H1 (cell line): ENCODE measurements at regions not wholly inside any gene's neighbourhood (a gene's known extent, or its start where the extent isn't known, plus 50 kb on each side); places are given as distances from the start of the nearest gene placed in this dataset.

Source experiments
- POLR2A ChIP-seq, 2 experiments: IDR thresholded peaks; 1 replicate in 1 of 2; 2 replicates in 1 of 2; pipeline ENCODE4 v1.6.1; 2011; ENCODE audit warnings: low read depth in 2 of 2, low read length in 2 of 2, mild to moderate bottlenecking in 2 of 2; ENCODE audit errors: control extremely low read depth in 1 of 2
- TAF1 ChIP-seq: IDR thresholded peaks from 2 replicates; pipeline ENCODE4 v1.6.1; 2011; ENCODE audit warnings: mild to moderate bottlenecking, low read depth, low read length
- TF ChIP-seq, protein P1 (sequence below), 3 experiments: IDR thresholded peaks; 1 replicate in 2 of 3; 2 replicates in 1 of 3; pipeline versions ENCODE4 v1.5.1 to v1.6.1; 2011; ENCODE audit warnings: low read length in 3 of 3, mild to moderate bottlenecking in 3 of 3, inconsistent platforms in 2 of 3, low read depth in 1 of 3, moderate library complexity in 1 of 3; ENCODE audit not compliant: insufficient read depth in 1 of 3; ENCODE audit errors: control extremely low read depth in 1 of 3
- TF ChIP-seq, protein P2 (sequence below): IDR thresholded peaks from 2 replicates; pipeline ENCODE4 v1.6.1; 2012; ENCODE audit warnings: inconsistent platforms
- TF ChIP-seq, protein P3 (sequence below): IDR thresholded peaks from 2 replicates; pipeline ENCODE4 v1.6.1; 2011; ENCODE audit warnings: low read length, improper control_type of control experiment

- TF ChIP-seq POLR2A (IDR thresholded peaks at IDR 0.05; ENCODE audit: control extremely low read depth in 1 of 2, low read depth in 2 of 2, low read length in 2 of 2) = no peak
- TF ChIP-seq, protein P1, sequence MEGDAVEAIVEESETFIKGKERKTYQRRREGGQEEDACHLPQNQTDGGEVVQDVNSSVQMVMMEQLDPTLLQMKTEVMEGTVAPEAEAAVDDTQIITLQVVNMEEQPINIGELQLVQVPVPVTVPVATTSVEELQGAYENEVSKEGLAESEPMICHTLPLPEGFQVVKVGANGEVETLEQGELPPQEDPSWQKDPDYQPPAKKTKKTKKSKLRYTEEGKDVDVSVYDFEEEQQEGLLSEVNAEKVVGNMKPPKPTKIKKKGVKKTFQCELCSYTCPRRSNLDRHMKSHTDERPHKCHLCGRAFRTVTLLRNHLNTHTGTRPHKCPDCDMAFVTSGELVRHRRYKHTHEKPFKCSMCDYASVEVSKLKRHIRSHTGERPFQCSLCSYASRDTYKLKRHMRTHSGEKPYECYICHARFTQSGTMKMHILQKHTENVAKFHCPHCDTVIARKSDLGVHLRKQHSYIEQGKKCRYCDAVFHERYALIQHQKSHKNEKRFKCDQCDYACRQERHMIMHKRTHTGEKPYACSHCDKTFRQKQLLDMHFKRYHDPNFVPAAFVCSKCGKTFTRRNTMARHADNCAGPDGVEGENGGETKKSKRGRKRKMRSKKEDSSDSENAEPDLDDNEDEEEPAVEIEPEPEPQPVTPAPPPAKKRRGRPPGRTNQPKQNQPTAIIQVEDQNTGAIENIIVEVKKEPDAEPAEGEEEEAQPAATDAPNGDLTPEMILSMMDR (IDR thresholded peaks at IDR 0.05; ENCODE audit: control extremely low read depth in 1 of 3, insufficient read depth in 1 of 3, low read depth in 1 of 3, low read length in 3 of 3) = no peak
- TF ChIP-seq, protein P2, sequence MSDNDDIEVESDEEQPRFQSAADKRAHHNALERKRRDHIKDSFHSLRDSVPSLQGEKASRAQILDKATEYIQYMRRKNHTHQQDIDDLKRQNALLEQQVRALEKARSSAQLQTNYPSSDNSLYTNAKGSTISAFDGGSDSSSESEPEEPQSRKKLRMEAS = no peak
- no peak for TF ChIP-seq TAF1
- TF ChIP-seq, protein P3, sequence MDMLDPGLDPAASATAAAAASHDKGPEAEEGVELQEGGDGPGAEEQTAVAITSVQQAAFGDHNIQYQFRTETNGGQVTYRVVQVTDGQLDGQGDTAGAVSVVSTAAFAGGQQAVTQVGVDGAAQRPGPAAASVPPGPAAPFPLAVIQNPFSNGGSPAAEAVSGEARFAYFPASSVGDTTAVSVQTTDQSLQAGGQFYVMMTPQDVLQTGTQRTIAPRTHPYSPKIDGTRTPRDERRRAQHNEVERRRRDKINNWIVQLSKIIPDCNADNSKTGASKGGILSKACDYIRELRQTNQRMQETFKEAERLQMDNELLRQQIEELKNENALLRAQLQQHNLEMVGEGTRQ = no peak
Measured at GRCh38 chr5:112534067-112534583, 115.0 kb upstream of the EPB41L4A start.
